Esophagus muscularis mucosa (tissue), 4 donors: ENCODE measurements at regions not wholly inside any gene's neighbourhood (a gene's known extent, or its start where the extent isn't known, plus 50 kb on each side); places are given as distances from the start of the nearest gene placed in this dataset.

ENCODE experiments used
- EP300 ChIP-seq: sonication (generic); formaldehyde crosslinking; IDR thresholded peaks from one replicate; pipeline ENCODE4 v1.6.1; 2017; ENCODE audit warnings: antibody characterized with exemption
- POLR2A ChIP-seq: fragments of 450-650 bp; IDR thresholded peaks from one replicate; pipeline ENCODE4 v1.6.1; 2017; ENCODE audit warnings: antibody characterized with exemption, moderate library complexity, mild to moderate bottlenecking, low read depth
- TF ChIP-seq, protein P1 (sequence below), 3 experiments: fragments of 200-600 bp in 2 of 3; fragments of 450-650 bp in 1 of 3; sonication (generic) in 2 of 3; IDR thresholded peaks; one replicate each; pipeline ENCODE4 v1.5.1; 2017 to 2019; ENCODE audit warnings: antibody characterized with exemption in 3 of 3, mild to moderate bottlenecking in 2 of 3, moderate library complexity in 1 of 3

DNA sequence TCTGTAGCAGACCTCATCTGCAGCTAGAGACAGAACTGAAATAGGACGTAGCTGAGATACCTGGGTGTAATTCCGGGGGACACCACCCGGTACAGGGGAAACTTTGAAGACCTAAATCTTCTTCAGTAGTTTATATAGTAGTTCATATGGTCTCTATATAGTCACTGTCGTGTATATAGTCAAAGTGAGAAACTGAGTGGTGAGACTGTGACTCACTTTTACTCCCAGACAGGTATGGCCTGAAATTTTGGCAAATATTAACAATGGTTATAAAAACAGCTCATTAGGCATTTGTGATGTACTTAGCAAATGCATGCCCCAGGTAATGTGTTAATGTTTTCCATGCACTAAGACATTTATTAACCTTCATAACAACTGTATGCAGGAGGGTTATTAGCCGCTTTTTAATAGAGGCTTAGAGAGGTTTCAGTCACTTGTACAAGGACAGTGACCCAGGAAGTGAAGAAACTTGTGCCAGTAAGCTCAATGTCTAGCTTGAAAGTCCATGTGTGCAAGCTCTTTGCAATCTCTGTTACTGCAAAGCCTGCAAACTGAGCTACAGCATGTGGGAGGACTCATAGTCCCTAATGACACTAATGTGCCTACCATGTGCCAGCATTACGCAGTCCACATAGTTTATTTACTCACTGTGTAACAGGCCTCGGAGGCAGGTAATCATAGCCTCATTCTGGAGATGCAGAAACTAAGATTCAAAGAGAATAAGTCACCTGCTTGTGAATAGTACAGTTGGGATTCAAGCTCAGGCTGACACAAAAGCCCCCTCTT, 165.4 kb upstream of the CHD6 start:
- TF ChIP-seq POLR2A, result no peak
- TF ChIP-seq, protein P1, sequence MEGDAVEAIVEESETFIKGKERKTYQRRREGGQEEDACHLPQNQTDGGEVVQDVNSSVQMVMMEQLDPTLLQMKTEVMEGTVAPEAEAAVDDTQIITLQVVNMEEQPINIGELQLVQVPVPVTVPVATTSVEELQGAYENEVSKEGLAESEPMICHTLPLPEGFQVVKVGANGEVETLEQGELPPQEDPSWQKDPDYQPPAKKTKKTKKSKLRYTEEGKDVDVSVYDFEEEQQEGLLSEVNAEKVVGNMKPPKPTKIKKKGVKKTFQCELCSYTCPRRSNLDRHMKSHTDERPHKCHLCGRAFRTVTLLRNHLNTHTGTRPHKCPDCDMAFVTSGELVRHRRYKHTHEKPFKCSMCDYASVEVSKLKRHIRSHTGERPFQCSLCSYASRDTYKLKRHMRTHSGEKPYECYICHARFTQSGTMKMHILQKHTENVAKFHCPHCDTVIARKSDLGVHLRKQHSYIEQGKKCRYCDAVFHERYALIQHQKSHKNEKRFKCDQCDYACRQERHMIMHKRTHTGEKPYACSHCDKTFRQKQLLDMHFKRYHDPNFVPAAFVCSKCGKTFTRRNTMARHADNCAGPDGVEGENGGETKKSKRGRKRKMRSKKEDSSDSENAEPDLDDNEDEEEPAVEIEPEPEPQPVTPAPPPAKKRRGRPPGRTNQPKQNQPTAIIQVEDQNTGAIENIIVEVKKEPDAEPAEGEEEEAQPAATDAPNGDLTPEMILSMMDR (IDR thresholded peaks at IDR 0.05), result no peak
- TF ChIP-seq EP300, result no peak
